HL-60 (cell line): ENCODE measurements at regions not wholly inside any gene's neighbourhood (a gene's known extent, or its start where the extent isn't known, plus 50 kb on each side); places are given as distances from the start of the nearest gene placed in this dataset.
A peak's percentile ranks its signal among the peaks of the same experiment; 100 is the strongest.
"Not testable (repeated sequence)": the region's sequence is repeated elsewhere in the genome, so short reads cannot be mapped to it uniquely, and the experiment has no call there.

Source experiments
- DNase-seq, 2 experiments: peaks; one replicate each; pipeline ENCODE4 v3.0.0-alpha.2; 2010 to 2020; ENCODE audit warnings: low read depth in 1 of 2, low spot score in 1 of 2
- H3K27ac ChIP-seq: fragments of 250-450 bp; sonication (Bioruptor Pico); replicated peaks from 2 replicates; pipeline ENCODE4 v1.5.1; 2020; ENCODE audit warnings: mild to moderate bottlenecking, moderate library complexity
- H3K27me3 ChIP-seq: fragments of 250-450 bp; sonication (Bioruptor Pico); 2 replicates; pipeline ENCODE4 v1.5.1; 2021; ENCODE audit warnings: mild to moderate bottlenecking, moderate library complexity; ENCODE audit not compliant: insufficient read depth, poor library complexity, severe bottlenecking
- H3K4me3 ChIP-seq: replicated peaks from 2 replicates; pipeline ENCODE4 v1.5.1; 2011; ENCODE audit warnings: mild to moderate bottlenecking, control low read depth, low read length; ENCODE audit not compliant: insufficient read depth
- GABPA ChIP-seq: IDR thresholded peaks from 2 replicates; pipeline ENCODE4 v1.6.1; 2012; ENCODE audit warnings: low read depth
- POLR2AphosphoS5 ChIP-seq: IDR thresholded peaks from 2 replicates; pipeline ENCODE4 v1.6.1; 2012; ENCODE audit warnings: low read depth
- SPI1 ChIP-seq: IDR thresholded peaks from 2 replicates; pipeline ENCODE4 v1.6.1; 2012; ENCODE audit warnings: low read depth, mild to moderate bottlenecking, borderline replicate concordance
- TF ChIP-seq, protein P1 (sequence below): IDR thresholded peaks from one replicate; pipeline ENCODE4 v1.5.1; 2011; ENCODE audit warnings: low read length, control low read depth, inconsistent platforms; ENCODE audit not compliant: insufficient read depth
- TF ChIP-seq, protein P2 (sequence below): IDR thresholded peaks from 2 replicates; pipeline ENCODE4 v1.6.1; 2012; ENCODE audit warnings: low read depth; ENCODE audit not compliant: insufficient replicate concordance

DNA sequence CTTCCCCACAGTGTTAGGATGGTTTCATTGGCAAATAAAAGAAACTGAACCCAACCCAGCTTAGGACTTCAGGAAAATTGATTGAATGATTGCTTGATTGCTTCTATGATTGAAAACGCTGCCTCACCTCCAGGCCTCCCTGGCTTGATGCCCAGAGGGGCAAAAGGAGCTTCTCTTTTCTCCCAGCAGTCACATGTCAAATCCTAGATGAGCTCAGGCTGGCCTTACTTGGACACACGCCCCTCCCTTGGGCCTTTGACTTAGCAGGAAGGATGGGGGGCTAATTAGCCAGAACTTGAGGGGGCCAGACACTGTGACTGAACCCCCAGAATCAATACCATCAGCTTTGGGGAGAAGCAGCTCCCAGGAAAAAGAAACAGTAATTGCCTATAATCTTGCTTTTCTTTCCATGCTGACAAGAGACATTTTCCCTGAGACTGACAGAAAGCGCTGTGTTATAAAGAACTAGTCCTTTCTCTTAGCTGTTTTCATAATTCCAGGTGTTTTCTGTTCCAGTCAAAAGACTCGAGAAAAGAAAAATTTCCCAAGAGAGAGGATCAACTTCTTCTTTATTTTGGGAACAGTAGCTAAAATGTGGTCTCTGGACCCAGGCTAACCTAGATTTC is 50.8 kb upstream of the ATP5PO start:
- no peak for TF ChIP-seq POLR2AphosphoS5
- TF ChIP-seq, protein P1, sequence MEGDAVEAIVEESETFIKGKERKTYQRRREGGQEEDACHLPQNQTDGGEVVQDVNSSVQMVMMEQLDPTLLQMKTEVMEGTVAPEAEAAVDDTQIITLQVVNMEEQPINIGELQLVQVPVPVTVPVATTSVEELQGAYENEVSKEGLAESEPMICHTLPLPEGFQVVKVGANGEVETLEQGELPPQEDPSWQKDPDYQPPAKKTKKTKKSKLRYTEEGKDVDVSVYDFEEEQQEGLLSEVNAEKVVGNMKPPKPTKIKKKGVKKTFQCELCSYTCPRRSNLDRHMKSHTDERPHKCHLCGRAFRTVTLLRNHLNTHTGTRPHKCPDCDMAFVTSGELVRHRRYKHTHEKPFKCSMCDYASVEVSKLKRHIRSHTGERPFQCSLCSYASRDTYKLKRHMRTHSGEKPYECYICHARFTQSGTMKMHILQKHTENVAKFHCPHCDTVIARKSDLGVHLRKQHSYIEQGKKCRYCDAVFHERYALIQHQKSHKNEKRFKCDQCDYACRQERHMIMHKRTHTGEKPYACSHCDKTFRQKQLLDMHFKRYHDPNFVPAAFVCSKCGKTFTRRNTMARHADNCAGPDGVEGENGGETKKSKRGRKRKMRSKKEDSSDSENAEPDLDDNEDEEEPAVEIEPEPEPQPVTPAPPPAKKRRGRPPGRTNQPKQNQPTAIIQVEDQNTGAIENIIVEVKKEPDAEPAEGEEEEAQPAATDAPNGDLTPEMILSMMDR: no peak
- TF ChIP-seq SPI1: no peak
- TF ChIP-seq, protein P2, sequence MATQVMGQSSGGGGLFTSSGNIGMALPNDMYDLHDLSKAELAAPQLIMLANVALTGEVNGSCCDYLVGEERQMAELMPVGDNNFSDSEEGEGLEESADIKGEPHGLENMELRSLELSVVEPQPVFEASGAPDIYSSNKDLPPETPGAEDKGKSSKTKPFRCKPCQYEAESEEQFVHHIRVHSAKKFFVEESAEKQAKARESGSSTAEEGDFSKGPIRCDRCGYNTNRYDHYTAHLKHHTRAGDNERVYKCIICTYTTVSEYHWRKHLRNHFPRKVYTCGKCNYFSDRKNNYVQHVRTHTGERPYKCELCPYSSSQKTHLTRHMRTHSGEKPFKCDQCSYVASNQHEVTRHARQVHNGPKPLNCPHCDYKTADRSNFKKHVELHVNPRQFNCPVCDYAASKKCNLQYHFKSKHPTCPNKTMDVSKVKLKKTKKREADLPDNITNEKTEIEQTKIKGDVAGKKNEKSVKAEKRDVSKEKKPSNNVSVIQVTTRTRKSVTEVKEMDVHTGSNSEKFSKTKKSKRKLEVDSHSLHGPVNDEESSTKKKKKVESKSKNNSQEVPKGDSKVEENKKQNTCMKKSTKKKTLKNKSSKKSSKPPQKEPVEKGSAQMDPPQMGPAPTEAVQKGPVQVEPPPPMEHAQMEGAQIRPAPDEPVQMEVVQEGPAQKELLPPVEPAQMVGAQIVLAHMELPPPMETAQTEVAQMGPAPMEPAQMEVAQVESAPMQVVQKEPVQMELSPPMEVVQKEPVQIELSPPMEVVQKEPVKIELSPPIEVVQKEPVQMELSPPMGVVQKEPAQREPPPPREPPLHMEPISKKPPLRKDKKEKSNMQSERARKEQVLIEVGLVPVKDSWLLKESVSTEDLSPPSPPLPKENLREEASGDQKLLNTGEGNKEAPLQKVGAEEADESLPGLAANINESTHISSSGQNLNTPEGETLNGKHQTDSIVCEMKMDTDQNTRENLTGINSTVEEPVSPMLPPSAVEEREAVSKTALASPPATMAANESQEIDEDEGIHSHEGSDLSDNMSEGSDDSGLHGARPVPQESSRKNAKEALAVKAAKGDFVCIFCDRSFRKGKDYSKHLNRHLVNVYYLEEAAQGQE: no peak
- TF ChIP-seq GABPA: no peak

DNA sequence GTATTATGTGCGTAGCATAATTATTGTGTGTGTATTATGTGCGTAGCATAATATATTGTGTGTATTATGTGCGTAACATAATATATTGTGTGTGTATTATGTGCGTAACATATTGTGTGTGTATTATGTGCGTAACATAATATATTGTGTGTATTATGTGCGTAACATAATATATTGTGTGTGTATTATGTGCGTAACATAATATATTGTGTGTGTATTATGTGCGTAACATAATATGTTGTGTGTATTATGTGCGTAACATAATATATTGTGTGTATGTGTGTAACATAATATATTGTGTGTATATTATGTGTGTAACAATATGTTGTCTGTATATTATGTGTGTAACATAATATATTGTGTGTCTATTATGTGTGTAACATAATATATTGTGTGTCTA is 50.1 kb upstream of the ATP5PO start:
- not testable (repeated sequence) for DNase-seq, H3K4me3 ChIP-seq, H3K27ac ChIP-seq, H3K27me3 ChIP-seq

More for the DNA sequence above, 50.8 kb upstream of the ATP5PO start:
- H3K4me3 ChIP-seq: no peak overlapping the region
- DNase-seq: peak in 1 of 2 experiments; percentile 18
- H3K27ac ChIP-seq: no peak overlapping the region
- no peaks in the 10 kb centered on the region for H3K27me3 ChIP-seq
